ENCODE measurements at regions not wholly inside any gene's neighbourhood (a gene's known extent, or its start where the extent isn't known, plus 50 kb on each side); places are given as distances from the start of the nearest gene placed in this dataset.

DNA sequence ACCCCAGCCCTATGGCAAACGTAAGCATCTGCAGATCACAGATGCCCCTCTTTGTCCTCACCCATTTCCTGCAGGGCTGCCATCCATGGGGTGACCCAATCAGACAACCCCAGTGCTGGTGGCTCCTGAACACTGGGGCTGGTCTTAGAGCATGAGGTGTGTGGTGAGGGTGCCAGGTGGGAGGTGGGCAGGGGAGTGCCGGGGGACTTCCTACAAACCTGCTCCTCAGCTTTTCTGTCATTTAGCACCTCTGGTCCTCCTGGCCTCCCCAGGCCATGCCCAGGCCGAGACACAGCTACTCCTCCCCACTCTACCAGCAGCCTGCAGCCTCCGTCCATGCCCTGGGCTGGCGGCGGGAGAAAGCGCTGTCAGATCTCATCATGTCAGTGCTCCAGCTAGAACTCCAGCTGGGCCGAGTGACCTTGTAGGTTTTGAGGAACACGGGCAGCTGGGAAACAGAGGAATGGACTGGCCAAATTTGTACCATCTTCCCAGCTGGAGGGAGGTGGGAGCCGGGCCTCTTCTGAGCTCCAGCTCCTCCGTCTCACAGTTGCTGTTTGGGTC is 157.7 kb upstream of the NECTIN1 start:
- Histone ChIP-seq H3K27me3 (ENCODE audit: control insufficient read depth in 3 of 3, insufficient read depth in 3 of 3, low read length in 2 of 3) (peaks cover 0 to 3% (median 0%) of the 10 kb centered on the region in 3 donors), H3K9ac (ENCODE audit: insufficient read depth in 1 of 2, low read length in 2 of 2) (no peak overlapping the region), H3K9me3 (ENCODE audit: control insufficient read depth in 4 of 4, insufficient read depth in 3 of 4, low read length in 3 of 4) (no peaks in the 10 kb centered on the region), H3K27ac (ENCODE audit: low read depth in 1 of 2, low read length in 1 of 2) (no peak overlapping the region), H3K4me1 (ENCODE audit: control insufficient read depth in 5 of 5, insufficient read depth in 5 of 5, low read length in 5 of 5) (peaks cover 0 to 8% (median 0%) of the 10 kb centered on the region in 5 donors), H3K36me3 (ENCODE audit: control insufficient read depth in 4 of 4, insufficient read depth in 4 of 4, low read length in 4 of 4) (no peaks in the 10 kb centered on the region), H3K4me3 (no peak overlapping the region)
- ATAC-seq (ENCODE audit: insufficient read depth, low FRiP score) (no peak), DNase-seq (no peak)
- TF ChIP-seq, protein P1, sequence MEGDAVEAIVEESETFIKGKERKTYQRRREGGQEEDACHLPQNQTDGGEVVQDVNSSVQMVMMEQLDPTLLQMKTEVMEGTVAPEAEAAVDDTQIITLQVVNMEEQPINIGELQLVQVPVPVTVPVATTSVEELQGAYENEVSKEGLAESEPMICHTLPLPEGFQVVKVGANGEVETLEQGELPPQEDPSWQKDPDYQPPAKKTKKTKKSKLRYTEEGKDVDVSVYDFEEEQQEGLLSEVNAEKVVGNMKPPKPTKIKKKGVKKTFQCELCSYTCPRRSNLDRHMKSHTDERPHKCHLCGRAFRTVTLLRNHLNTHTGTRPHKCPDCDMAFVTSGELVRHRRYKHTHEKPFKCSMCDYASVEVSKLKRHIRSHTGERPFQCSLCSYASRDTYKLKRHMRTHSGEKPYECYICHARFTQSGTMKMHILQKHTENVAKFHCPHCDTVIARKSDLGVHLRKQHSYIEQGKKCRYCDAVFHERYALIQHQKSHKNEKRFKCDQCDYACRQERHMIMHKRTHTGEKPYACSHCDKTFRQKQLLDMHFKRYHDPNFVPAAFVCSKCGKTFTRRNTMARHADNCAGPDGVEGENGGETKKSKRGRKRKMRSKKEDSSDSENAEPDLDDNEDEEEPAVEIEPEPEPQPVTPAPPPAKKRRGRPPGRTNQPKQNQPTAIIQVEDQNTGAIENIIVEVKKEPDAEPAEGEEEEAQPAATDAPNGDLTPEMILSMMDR (IDR thresholded peaks at IDR 0.05; ENCODE audit: control extremely low read depth, extremely low read depth): no peak
- 87 to 88% methylated on average over 11 of the region's 11 CpGs for WGBS, 2 donors

DNA sequence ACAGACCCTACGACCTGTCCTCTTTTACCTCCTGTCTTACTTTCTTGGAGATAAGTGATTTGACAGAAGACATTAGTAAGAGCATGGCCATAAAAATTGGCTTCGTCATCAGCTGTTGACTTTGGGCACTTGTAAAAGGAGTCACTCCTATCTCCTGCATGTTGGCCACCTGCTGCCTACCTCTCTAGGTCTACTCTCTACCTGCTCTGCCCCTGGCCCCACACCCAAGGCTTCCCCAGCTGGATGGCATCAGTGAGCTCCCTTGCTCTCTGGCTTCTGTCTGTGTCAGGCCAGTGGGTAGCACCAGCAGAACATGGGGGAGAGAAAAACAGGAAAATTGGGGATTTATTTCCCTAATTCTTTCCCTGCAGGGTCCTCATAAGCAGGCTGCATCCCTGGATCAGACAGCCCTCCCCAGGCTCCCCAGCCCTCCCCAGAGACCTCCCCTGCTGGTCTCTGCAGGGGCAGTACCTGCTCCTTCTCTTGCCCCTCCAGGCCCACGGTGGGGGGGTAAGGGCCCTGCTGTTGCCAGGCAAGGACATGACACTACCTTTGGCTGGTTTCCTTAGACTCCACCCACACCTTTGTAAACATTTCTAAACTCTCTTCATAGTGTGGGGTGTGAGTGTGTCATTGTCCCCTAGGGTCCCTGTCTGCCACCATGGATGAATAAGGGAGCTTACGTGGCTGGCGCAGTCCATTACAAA is 157.0 kb upstream of the NECTIN1 start:
- Histone ChIP-seq H3K9ac (ENCODE audit: insufficient read depth in 1 of 2, low read length in 2 of 2) (no peak overlapping the region), H3K9me3 (ENCODE audit: control insufficient read depth in 4 of 4, insufficient read depth in 3 of 4, low read length in 3 of 4) (no peaks in the 10 kb centered on the region), H3K4me1 (ENCODE audit: control insufficient read depth in 5 of 5, insufficient read depth in 5 of 5, low read length in 5 of 5) (peaks cover 0 to 8% (median 0%) of the 10 kb centered on the region in 5 donors), H3K27me3 (ENCODE audit: control insufficient read depth in 3 of 3, insufficient read depth in 3 of 3, low read length in 2 of 3) (peaks cover 0 to 3% (median 0%) of the 10 kb centered on the region in 3 donors), H3K36me3 (ENCODE audit: control insufficient read depth in 4 of 4, insufficient read depth in 4 of 4, low read length in 4 of 4) (no peaks in the 10 kb centered on the region), H3K27ac (ENCODE audit: low read depth in 1 of 2, low read length in 1 of 2) (no peak overlapping the region), H3K4me3 (no peak overlapping the region)
- DNase-seq (no peak), ATAC-seq (ENCODE audit: insufficient read depth, low FRiP score) (no peak)
- TF ChIP-seq, protein P1 (IDR thresholded peaks at IDR 0.05; ENCODE audit: control extremely low read depth, extremely low read depth): no peak
- WGBS, 2 donors: 79 to 90% methylated on average over 5 of the region's 5 CpGs

GRCh38 chr11:119885067-119885466 is 156.1 kb upstream of the NECTIN1 start:
- Histone ChIP-seq H3K27ac (ENCODE audit: low read depth in 1 of 2, low read length in 1 of 2) (no peak overlapping the region), H3K4me3 (no peak overlapping the region), H3K36me3 (ENCODE audit: control insufficient read depth in 4 of 4, insufficient read depth in 4 of 4, low read length in 4 of 4) (no peaks in the 10 kb centered on the region), H3K9me3 (ENCODE audit: control insufficient read depth in 4 of 4, insufficient read depth in 3 of 4, low read length in 3 of 4) (no peaks in the 10 kb centered on the region), H3K9ac (ENCODE audit: insufficient read depth in 1 of 2, low read length in 2 of 2) (no peak overlapping the region), H3K4me1 (ENCODE audit: control insufficient read depth in 5 of 5, insufficient read depth in 5 of 5, low read length in 5 of 5) (peaks cover 0 to 8% (median 0%) of the 10 kb centered on the region in 5 donors), H3K27me3 (ENCODE audit: control insufficient read depth in 3 of 3, insufficient read depth in 3 of 3, low read length in 2 of 3) (peaks cover 0 to 3% (median 0%) of the 10 kb centered on the region in 3 donors)
- DNase-seq: no peak
- 60 to 66% methylated on average over 5 of the region's 5 CpGs for WGBS, 2 donors
- no peak for ATAC-seq (ENCODE audit: insufficient read depth, low FRiP score)
- TF ChIP-seq, protein P1 (IDR thresholded peaks at IDR 0.05; ENCODE audit: control extremely low read depth, extremely low read depth): no peak

All from lung (tissue), 11 donors.